GM19351 (cell line): ENCODE measurements at regions not wholly inside any gene's neighbourhood (a gene's known extent, or its start where the extent isn't known, plus 50 kb on each side); places are given as distances from the start of the nearest gene placed in this dataset.

Experiments used
- ATAC-seq: cut with Tn5 transposase; IDR thresholded peaks from one replicate; pipeline ENCODE4 v1.9.1; 2021; ENCODE audit warnings: mild to moderate bottlenecking, moderate library complexity; ENCODE audit not compliant: unreplicated experiment

GRCh38 chr2:180482696-180483095 lies 475.6 kb upstream of the CWC22 start:
- no peak for ATAC-seq

GRCh38 chr2:180481998-180482397 lies 474.9 kb upstream of the CWC22 start:
- no peak for ATAC-seq

- no peak for ATAC-seq
Observed at GRCh38 chr2:180478883-180479282, 471.8 kb upstream of the CWC22 start.

- ATAC-seq: no peak
Observed at GRCh38 chr2:180474716-180475115, 467.6 kb upstream of the CWC22 start.

GRCh38 chr2:180473456-180473855 lies 466.4 kb upstream of the CWC22 start:
- ATAC-seq: no peak

GRCh38 chr2:180472133-180472532 lies 465.0 kb upstream of the CWC22 start:
- no peak for ATAC-seq

- ATAC-seq: no peak
Observed at GRCh38 chr2:180463608-180464007, 456.5 kb upstream of the CWC22 start.

GRCh38 chr2:180461761-180462160 lies 454.7 kb upstream of the CWC22 start:
- ATAC-seq: no peak

GRCh38 chr2:180456801-180457200 lies 449.7 kb upstream of the CWC22 start:
- ATAC-seq: no peak

GRCh38 chr2:180450841-180451240 lies 443.7 kb upstream of the CWC22 start:
- no peak for ATAC-seq

GRCh38 chr2:180449171-180449915 lies 442.2 kb upstream of the CWC22 start:
- no peak for ATAC-seq

GRCh38 chr2:180446492-180446891 lies 439.4 kb upstream of the CWC22 start:
- ATAC-seq: no peak

- no peak for ATAC-seq
Observed at GRCh38 chr2:180443888-180444287, 436.8 kb upstream of the CWC22 start.

- ATAC-seq: no peak
Observed at GRCh38 chr2:180442860-180443644, 436.0 kb upstream of the CWC22 start.

- ATAC-seq: no peak
Observed at GRCh38 chr2:180419212-180419611, 412.1 kb upstream of the CWC22 start.

- ATAC-seq: no peak
Observed at GRCh38 chr2:180416627-180417026, 409.5 kb upstream of the CWC22 start.

GRCh38 chr2:180413336-180413735 lies 406.2 kb upstream of the CWC22 start:
- no peak for ATAC-seq

GRCh38 chr2:180412219-180412618 lies 405.1 kb upstream of the CWC22 start:
- ATAC-seq: no peak

- ATAC-seq: no peak
Observed at GRCh38 chr2:180411661-180412060, 404.6 kb upstream of the CWC22 start.

- ATAC-seq: no peak
Observed at GRCh38 chr2:180406687-180407086, 399.6 kb upstream of the CWC22 start.

- peak; percentile 63 for ATAC-seq
Observed at GRCh38 chr2:180405520-180405919, 398.4 kb upstream of the CWC22 start.

- no peak for ATAC-seq
Observed at GRCh38 chr2:180394305-180394704, 387.2 kb upstream of the CWC22 start.
